ENCODE measurements at regions not wholly inside any gene's neighbourhood (a gene's known extent, or its start where the extent isn't known, plus 50 kb on each side); places are given as distances from the start of the nearest gene placed in this dataset.

DNA sequence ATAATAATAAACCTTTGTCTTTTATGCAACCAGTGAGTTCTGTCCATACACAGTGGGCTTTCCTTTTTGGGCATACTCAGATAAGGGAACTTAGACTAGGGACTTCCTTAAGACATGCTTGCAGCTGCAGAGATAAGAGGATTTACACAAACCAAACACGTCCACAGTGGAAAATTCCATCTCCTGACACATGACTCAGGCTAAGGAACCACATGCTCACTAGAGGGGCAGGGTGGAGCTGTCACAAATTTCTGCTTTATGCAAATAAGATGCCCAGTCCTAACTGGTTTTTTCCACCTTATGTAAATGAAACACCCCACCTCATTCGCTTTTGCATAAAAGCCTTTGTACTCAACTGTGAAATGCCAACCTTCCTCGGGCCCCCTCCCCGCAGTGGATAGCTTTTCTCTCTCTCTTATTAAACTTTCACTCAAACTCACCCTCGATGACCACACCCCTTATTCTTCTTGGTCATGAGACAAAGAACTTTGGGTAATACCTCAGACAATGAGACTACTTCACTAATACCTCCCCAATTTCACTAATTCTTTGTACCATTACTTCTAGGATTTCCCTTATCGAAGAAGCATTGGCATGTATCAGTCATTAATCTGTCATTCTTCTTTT lies 170.3 kb upstream of the FTMT start:
- H3K9me3 ChIP-seq (ENCODE audit: control insufficient read depth, low read length), result peaks cover 6% of the 10 kb centered on the region
- no peak overlapping the region for H3K27ac ChIP-seq (ENCODE audit: low read depth, low read length, severe bottlenecking)
- 81 to 85% methylated on average over 5 to 6 of the region's 6 CpGs for WGBS, 2 experiments (ENCODE audit: insufficient coverage in 2 of 2)
- no peaks in the 10 kb centered on the region for H3K36me3 ChIP-seq (ENCODE audit: control insufficient read depth, insufficient read depth, low read length)
- H3K4me1 ChIP-seq (ENCODE audit: control insufficient read depth, insufficient read depth, low read length, poor library complexity, severe bottlenecking), result no peaks in the 10 kb centered on the region
- H3K4me3 ChIP-seq (ENCODE audit: extremely low read depth, insufficient read depth, low read length, poor library complexity, severe bottlenecking), result no peak overlapping the region

- no peaks in the 10 kb centered on the region for H3K4me1 ChIP-seq (ENCODE audit: control insufficient read depth, insufficient read depth, low read length, poor library complexity, severe bottlenecking)
- no peak overlapping the region for H3K27ac ChIP-seq (ENCODE audit: low read depth, low read length, severe bottlenecking)
- no CpG with 5 or more reads among the region's 1 CpG for WGBS, 2 experiments (ENCODE audit: insufficient coverage in 2 of 2)
- no peak overlapping the region for H3K4me3 ChIP-seq (ENCODE audit: extremely low read depth, insufficient read depth, low read length, poor library complexity, severe bottlenecking)
- no peaks in the 10 kb centered on the region for H3K9me3 ChIP-seq (ENCODE audit: control insufficient read depth, low read length)
- no peaks in the 10 kb centered on the region for H3K36me3 ChIP-seq (ENCODE audit: control insufficient read depth, insufficient read depth, low read length)
Measured at GRCh38 chr5:121688126-121688525, 163.6 kb upstream of the FTMT start.

- Histone ChIP-seq H3K27ac (ENCODE audit: low read depth, low read length, severe bottlenecking) (no peak overlapping the region), H3K36me3 (ENCODE audit: control insufficient read depth, insufficient read depth, low read length) (no peaks in the 10 kb centered on the region), H3K4me3 (ENCODE audit: extremely low read depth, insufficient read depth, low read length, poor library complexity, severe bottlenecking) (no peak overlapping the region), H3K4me1 (ENCODE audit: control insufficient read depth, insufficient read depth, low read length, poor library complexity, severe bottlenecking) (no peaks in the 10 kb centered on the region), H3K9me3 (ENCODE audit: control insufficient read depth, low read length) (no peaks in the 10 kb centered on the region)
- 92 to 100% methylated on average over 2 of the region's 2 CpGs for WGBS, 2 experiments (ENCODE audit: insufficient coverage in 2 of 2)
Measured at GRCh38 chr5:121688781-121689180, 162.9 kb upstream of the FTMT start.

DNA sequence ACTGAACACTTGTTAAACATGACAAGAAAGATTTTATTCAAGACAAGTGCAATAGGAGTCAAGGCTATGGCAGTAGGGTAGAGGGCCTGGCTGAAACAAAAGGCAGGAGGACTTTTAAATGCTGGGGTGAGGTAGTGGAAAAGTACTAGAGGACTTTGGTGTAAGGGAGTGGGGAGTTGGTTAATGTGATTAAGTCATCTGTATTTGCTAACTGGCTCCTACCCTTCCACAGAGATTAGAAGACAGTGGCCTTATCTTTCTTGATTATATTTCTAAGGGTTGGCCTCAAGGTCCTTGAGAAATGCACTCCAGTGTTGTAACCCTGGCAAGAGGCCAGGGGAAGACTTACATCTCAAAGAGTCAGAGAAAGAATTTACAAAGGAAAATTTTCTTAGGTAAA lies 160.2 kb upstream of the FTMT start:
- Histone ChIP-seq H3K36me3 (ENCODE audit: control insufficient read depth, insufficient read depth, low read length) (no peaks in the 10 kb centered on the region), H3K27ac (ENCODE audit: low read depth, low read length, severe bottlenecking) (no peak overlapping the region), H3K4me3 (ENCODE audit: extremely low read depth, insufficient read depth, low read length, poor library complexity, severe bottlenecking) (no peak overlapping the region), H3K4me1 (ENCODE audit: control insufficient read depth, insufficient read depth, low read length, poor library complexity, severe bottlenecking) (no peaks in the 10 kb centered on the region), H3K9me3 (ENCODE audit: control insufficient read depth, low read length) (no peaks in the 10 kb centered on the region)

- Histone ChIP-seq H3K36me3 (ENCODE audit: control insufficient read depth, insufficient read depth, low read length) (no peaks in the 10 kb centered on the region), H3K4me1 (ENCODE audit: control insufficient read depth, insufficient read depth, low read length, poor library complexity, severe bottlenecking) (no peaks in the 10 kb centered on the region), H3K27ac (ENCODE audit: low read depth, low read length, severe bottlenecking) (no peak overlapping the region), H3K9me3 (ENCODE audit: control insufficient read depth, low read length) (no peaks in the 10 kb centered on the region), H3K4me3 (ENCODE audit: extremely low read depth, insufficient read depth, low read length, poor library complexity, severe bottlenecking) (no peak overlapping the region)
- no CpG with 5 or more reads among the region's 2 CpGs for WGBS, 2 experiments (ENCODE audit: insufficient coverage in 2 of 2)
Measured at GRCh38 chr5:121692158-121692557, 159.5 kb upstream of the FTMT start.

GRCh38 chr5:121693864-121694263 lies 157.8 kb upstream of the FTMT start:
- no peaks in the 10 kb centered on the region for H3K9me3 ChIP-seq (ENCODE audit: control insufficient read depth, low read length)
- no CpG with 5 or more reads among the region's 1 CpG for WGBS, 2 experiments (ENCODE audit: insufficient coverage in 2 of 2)
- no peak overlapping the region for H3K4me3 ChIP-seq (ENCODE audit: extremely low read depth, insufficient read depth, low read length, poor library complexity, severe bottlenecking)
- no peaks in the 10 kb centered on the region for H3K36me3 ChIP-seq (ENCODE audit: control insufficient read depth, insufficient read depth, low read length)
- no peak overlapping the region for H3K27ac ChIP-seq (ENCODE audit: low read depth, low read length, severe bottlenecking)
- no peaks in the 10 kb centered on the region for H3K4me1 ChIP-seq (ENCODE audit: control insufficient read depth, insufficient read depth, low read length, poor library complexity, severe bottlenecking)

- H3K4me3 ChIP-seq (ENCODE audit: extremely low read depth, insufficient read depth, low read length, poor library complexity, severe bottlenecking), result no peak overlapping the region
- H3K36me3 ChIP-seq (ENCODE audit: control insufficient read depth, insufficient read depth, low read length), result no peaks in the 10 kb centered on the region
- WGBS, 2 experiments (ENCODE audit: insufficient coverage in 2 of 2), result 100% methylated on average over 1 of the region's 2 CpGs; no CpG with 5 or more reads in 1 of the 2 experiments
- H3K27ac ChIP-seq (ENCODE audit: low read depth, low read length, severe bottlenecking), result no peak overlapping the region
- no peaks in the 10 kb centered on the region for H3K9me3 ChIP-seq (ENCODE audit: control insufficient read depth, low read length)
- H3K4me1 ChIP-seq (ENCODE audit: control insufficient read depth, insufficient read depth, low read length, poor library complexity, severe bottlenecking), result no peaks in the 10 kb centered on the region
Measured at GRCh38 chr5:121695307-121695706, 156.4 kb upstream of the FTMT start.

DNA sequence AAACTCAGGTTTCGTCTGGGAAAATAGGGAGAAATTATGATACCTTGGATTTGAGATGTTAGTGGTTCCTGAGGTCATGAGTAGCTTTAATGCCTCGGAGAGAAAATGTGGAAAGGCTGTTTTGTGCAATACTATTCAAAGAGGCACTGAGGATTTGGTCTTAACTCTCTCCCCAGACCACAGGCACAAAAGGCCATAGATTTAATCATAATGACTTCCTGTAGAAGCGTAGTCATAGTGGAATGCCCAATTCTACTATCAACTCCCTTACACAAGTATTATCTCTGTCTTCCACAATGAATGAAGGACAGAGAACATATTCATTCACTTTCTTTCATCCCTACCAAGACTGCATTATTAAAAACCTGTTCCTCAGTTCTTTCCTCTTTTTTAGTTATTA lies 153.0 kb upstream of the FTMT start:
- Histone ChIP-seq H3K27ac (ENCODE audit: low read depth, low read length, severe bottlenecking) (no peak overlapping the region), H3K36me3 (ENCODE audit: control insufficient read depth, insufficient read depth, low read length) (no peaks in the 10 kb centered on the region), H3K4me3 (ENCODE audit: extremely low read depth, insufficient read depth, low read length, poor library complexity, severe bottlenecking) (no peak overlapping the region), H3K9me3 (ENCODE audit: control insufficient read depth, low read length) (no peaks in the 10 kb centered on the region), H3K4me1 (ENCODE audit: control insufficient read depth, insufficient read depth, low read length, poor library complexity, severe bottlenecking) (no peaks in the 10 kb centered on the region)
- 90 to 95% methylated on average over 2 of the region's 3 CpGs for WGBS, 2 experiments (ENCODE audit: insufficient coverage in 2 of 2)

- Histone ChIP-seq H3K27ac (ENCODE audit: low read depth, low read length, severe bottlenecking) (no peak overlapping the region), H3K9me3 (ENCODE audit: control insufficient read depth, low read length) (no peaks in the 10 kb centered on the region), H3K4me3 (ENCODE audit: extremely low read depth, insufficient read depth, low read length, poor library complexity, severe bottlenecking) (no peak overlapping the region), H3K36me3 (ENCODE audit: control insufficient read depth, insufficient read depth, low read length) (no peaks in the 10 kb centered on the region), H3K4me1 (ENCODE audit: control insufficient read depth, insufficient read depth, low read length, poor library complexity, severe bottlenecking) (no peaks in the 10 kb centered on the region)
- no CpG with 5 or more reads among the region's 1 CpG for WGBS, 2 experiments (ENCODE audit: insufficient coverage in 2 of 2)
Measured at GRCh38 chr5:121701731-121702130, 150.0 kb upstream of the FTMT start.

DNA sequence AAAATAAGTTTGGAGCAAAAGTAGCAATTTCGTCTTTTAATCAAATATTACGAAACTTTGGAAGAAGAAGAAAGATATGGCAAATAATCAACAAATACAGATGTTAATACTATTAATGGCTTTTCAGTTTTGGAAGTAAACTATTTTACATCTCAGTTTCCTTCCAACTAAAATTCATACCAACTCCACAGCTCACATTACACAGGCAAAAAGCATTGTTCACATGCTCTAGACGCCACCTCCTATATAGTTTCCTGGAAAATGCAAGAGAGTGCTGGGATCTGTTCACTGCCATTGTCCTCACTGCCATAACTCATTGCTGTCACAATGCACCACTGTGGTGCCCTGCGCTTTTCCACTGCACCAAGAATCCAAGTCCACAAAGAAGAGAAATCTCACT lies 149.0 kb upstream of the FTMT start:
- no peaks in the 10 kb centered on the region for H3K4me1 ChIP-seq (ENCODE audit: control insufficient read depth, insufficient read depth, low read length, poor library complexity, severe bottlenecking)
- no peak overlapping the region for H3K4me3 ChIP-seq (ENCODE audit: extremely low read depth, insufficient read depth, low read length, poor library complexity, severe bottlenecking)
- no peak overlapping the region for H3K27ac ChIP-seq (ENCODE audit: low read depth, low read length, severe bottlenecking)
- no peaks in the 10 kb centered on the region for H3K36me3 ChIP-seq (ENCODE audit: control insufficient read depth, insufficient read depth, low read length)
- H3K9me3 ChIP-seq (ENCODE audit: control insufficient read depth, low read length), result no peaks in the 10 kb centered on the region
- 100% methylated on average over 1 of the region's 4 CpGs for WGBS, 2 experiments (ENCODE audit: insufficient coverage in 2 of 2)

GRCh38 chr5:121704291-121704690 lies 147.4 kb upstream of the FTMT start:
- no peaks in the 10 kb centered on the region for H3K36me3 ChIP-seq (ENCODE audit: control insufficient read depth, insufficient read depth, low read length)
- no peaks in the 10 kb centered on the region for H3K9me3 ChIP-seq (ENCODE audit: control insufficient read depth, low read length)
- H3K4me3 ChIP-seq (ENCODE audit: extremely low read depth, insufficient read depth, low read length, poor library complexity, severe bottlenecking), result no peak overlapping the region
- H3K4me1 ChIP-seq (ENCODE audit: control insufficient read depth, insufficient read depth, low read length, poor library complexity, severe bottlenecking), result no peaks in the 10 kb centered on the region
- H3K27ac ChIP-seq (ENCODE audit: low read depth, low read length, severe bottlenecking), result no peak overlapping the region
